Activated CD4-positive, alpha-beta T cell treated with anti-CD3 and anti-CD28 coated beads, Interleukin-2, amount 50 U/mL, for 16 hours (primary cell): ENCODE measurements at regions not wholly inside any gene's neighbourhood (a gene's known extent, or its start where the extent isn't known, plus 50 kb on each side); places are given as distances from the start of the nearest gene placed in this dataset.
"Not testable (repeated sequence)": the region's sequence is repeated elsewhere in the genome, so short reads cannot be mapped to it uniquely, and the experiment has no call there.

Source experiments
- DNase-seq: peaks from one replicate; pipeline ENCODE4 v3.0.0-alpha.2; 2020

DNA sequence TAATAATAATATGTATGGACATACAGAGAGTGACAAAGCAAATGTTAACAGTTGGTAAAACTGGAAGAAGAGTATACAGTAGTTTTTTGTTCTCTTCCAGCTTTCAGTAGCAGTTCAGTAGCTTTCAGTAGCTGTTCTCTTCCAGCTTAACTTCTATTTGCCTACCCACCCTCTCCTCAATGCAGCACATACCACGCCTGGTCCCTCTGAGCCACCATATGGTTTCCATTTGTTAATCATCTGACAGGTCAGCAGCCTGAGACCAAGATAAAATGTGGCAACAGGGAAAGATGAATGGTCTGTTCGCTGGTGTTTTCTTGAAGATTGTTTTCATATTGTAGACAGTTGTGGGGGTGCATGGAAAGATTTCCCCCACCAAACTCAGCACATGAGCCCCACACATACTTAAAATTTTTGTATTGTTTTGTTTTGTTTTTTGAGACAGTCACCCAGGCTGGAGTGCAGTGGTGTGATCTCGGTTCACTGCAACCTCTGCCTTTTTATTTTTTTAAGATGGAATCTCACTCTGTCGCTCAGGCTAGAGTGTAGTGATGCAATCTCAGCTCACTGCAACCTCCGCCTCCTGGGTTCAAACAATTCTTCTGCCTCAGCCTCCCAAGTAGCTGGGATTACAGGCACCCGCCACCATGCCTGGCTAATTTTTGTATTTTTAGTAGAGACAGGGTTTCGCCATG lies 56.8 kb downstream of the ATP6V0E2 start:
- DNase-seq, result not testable (repeated sequence)

GRCh38 chr7:149933776-149934175 lies 60.0 kb downstream of the ATP6V0E2 start:
- DNase-seq, result not testable (repeated sequence)

DNA sequence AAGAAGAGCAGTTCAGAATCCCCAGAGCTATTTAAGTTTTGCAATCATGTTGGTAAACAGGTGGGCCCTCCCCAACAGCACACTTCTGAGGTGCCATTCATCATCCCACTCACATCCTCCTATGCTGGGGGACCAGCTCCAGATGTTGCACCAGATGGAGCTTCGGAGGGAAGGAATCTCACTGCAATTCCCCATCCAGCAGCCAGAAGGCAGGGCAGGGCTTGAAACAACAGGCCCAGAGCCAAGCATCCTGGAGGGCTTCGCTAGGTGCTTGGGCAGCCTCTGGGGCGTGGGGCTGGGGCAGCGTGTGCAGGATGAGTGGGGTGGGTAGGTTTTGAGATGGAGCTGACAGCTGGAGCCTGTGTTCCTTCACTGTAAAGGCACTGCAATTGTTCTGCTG lies 73.6 kb downstream of the ATP6V0E2 start:
- DNase-seq, result not testable (repeated sequence)

GRCh38 chr7:149948444-149948843 lies 74.7 kb downstream of the ATP6V0E2 start:
- DNase-seq, result not testable (repeated sequence)

- DNase-seq, result peak; percentile 26
Observed at GRCh38 chr7:149949863-149950577, 76.3 kb downstream of the ATP6V0E2 start.

- not testable (repeated sequence) for DNase-seq
Observed at GRCh38 chr7:149950578-149950924, 76.8 kb downstream of the ATP6V0E2 start.

GRCh38 chr7:149951579-149951978 lies 77.8 kb downstream of the ATP6V0E2 start:
- DNase-seq, result not testable (repeated sequence)

GRCh38 chr7:149958880-149959279 lies 85.1 kb downstream of the ATP6V0E2 start:
- not testable (repeated sequence) for DNase-seq

DNA sequence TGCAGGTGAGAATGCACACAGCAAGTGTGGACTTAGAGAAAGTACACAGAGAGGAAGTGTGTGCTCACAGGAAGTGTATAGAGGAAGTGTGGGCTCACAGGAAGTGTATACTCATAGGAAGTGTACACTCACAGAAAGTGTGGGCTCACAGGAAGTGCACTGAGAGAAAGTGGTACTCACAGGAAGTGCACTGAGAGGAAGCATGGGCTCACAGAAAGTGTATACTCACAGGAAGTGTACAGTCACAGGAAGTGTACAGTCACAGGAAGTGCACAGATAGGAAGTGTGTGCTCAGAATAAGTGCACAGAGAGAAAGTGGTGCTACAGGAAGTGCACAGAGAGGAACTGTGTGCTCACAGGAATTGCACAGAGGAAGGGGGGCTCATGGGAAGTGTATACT lies 87.1 kb downstream of the ATP6V0E2 start:
- DNase-seq, result peak; percentile 54

DNA sequence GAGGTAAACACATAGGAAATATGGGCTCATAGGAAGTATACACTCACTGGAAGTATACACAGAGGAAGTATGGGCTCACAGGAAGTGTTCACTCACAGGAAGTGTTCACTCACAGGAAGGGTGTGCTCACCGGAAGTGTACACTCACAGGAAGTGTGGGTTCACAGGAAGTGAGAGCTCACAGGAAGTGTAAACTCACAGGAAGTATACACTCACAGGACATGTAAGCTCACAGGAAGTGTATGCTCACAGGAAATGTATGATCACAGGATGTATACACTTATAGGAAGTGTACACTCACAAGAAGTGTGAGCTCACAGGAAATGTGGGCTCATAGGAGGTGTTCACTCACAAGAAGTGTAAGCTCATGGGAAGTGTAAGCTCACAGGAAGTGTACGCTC lies 88.1 kb downstream of the ATP6V0E2 start:
- peak; percentile 33 for DNase-seq

DNA sequence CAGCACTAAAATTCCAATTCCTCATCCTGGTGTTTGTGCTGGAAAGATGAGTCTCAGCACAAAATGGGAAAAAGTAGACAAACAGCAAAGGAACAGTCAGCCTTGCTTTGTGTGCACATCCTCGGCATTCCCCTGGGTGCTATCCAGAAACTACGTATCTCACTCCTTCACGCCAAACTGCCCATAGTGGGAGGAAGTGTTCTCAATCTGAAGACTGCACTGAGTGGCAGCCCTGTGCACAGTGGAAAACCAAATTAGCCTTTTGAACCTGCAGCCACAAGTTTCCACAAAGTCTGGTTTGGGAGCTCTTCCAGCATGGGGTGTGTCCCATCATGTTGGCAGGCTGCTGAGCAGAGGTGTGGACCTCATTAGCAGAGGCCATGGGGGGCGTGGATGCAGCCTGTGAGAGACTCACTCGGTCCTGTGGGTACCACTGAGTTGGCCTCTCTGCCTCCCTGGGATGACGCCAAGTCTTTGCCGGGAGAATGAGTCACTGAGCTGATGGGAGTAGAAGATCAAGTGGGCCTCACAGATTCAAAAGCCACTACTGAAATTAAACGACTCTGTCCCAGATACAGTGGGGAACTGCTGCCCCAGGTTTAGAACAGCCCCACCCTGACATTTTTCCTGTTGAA lies 89.0 kb downstream of the ATP6V0E2 start:
- not testable (repeated sequence) for DNase-seq

- not testable (repeated sequence) for DNase-seq
Observed at GRCh38 chr7:149963985-149964384, 90.2 kb downstream of the ATP6V0E2 start.

GRCh38 chr7:149966444-149966843 lies 92.7 kb downstream of the ATP6V0E2 start:
- DNase-seq, result not testable (repeated sequence)

GRCh38 chr7:149972977-149973376 lies 99.2 kb downstream of the ATP6V0E2 start:
- not testable (repeated sequence) for DNase-seq

GRCh38 chr7:149973681-149974080 lies 99.9 kb downstream of the ATP6V0E2 start:
- not testable (repeated sequence) for DNase-seq

GRCh38 chr7:149975608-149976007 lies 101.8 kb downstream of the ATP6V0E2 start:
- DNase-seq, result not testable (repeated sequence)

DNA sequence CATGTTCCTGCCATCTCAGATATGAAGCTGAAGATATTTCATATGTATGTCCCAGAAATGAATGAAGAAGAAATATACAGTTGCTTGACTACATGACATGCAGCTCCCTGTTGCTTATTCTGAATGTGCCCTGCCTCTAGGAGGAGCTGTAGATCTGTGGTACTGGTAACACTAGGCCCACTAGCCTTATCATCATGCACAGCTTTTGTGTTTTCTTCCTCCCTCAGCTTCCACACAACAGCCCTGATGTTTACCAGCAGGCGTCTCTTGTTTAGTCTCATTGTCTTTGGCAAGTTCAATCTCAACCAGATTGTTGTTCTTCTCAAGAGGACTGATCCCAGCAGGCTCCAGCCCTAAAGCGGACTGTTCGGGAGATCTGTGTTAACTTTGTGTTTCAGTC lies 104.8 kb downstream of the ATP6V0E2 start:
- DNase-seq, result not testable (repeated sequence)

- DNase-seq, result not testable (repeated sequence)
Observed at GRCh38 chr7:149978944-149979343, 105.2 kb downstream of the ATP6V0E2 start.

DNA sequence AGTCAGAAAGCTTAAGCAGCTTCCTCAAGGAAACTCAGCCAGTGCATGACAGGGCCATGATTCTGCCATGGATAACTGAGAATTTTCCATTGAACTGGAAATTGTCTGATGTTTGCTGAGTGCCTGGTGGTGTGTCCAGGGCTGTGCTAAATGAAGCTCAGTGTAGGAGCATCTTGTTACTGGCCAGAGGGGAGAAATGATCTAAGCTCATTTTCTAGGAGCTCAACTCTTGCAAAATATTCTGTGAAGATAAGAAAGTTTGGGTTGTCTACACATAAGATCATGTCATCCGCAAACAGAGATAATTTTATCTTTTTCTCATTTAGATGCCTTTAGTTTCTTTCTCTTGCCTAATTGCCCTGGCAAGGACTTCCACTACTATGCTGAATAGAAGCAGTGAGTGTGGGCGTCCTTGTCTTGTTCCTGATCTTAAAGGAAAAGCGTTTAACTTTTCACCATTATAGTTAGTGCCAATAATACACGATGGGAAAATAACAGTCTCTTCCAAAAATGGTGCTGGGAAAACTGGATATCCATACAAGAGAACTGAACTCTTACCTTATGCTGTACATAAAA lies 108.9 kb downstream of the ATP6V0E2 start:
- DNase-seq, result not testable (repeated sequence)

DNA sequence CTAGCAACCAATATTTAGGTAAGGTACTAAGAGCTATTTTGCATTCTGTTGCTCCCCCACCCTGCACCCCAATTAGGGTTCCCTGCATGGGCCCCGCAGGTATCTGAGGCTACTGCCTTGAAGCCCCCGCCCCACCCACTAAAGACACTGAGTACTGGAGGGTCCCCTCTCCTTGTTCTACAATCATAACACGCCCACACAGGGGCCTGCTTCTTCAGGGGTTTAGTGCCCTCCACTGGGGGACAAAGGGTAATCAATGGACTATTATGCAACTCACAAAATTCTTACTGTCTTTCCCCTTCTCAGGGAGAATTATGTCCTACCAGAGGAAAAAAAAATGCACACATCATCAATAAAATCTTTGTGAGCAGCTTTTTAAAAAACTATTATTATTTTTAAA lies 113.1 kb downstream of the ATP6V0E2 start:
- not testable (repeated sequence) for DNase-seq

DNA sequence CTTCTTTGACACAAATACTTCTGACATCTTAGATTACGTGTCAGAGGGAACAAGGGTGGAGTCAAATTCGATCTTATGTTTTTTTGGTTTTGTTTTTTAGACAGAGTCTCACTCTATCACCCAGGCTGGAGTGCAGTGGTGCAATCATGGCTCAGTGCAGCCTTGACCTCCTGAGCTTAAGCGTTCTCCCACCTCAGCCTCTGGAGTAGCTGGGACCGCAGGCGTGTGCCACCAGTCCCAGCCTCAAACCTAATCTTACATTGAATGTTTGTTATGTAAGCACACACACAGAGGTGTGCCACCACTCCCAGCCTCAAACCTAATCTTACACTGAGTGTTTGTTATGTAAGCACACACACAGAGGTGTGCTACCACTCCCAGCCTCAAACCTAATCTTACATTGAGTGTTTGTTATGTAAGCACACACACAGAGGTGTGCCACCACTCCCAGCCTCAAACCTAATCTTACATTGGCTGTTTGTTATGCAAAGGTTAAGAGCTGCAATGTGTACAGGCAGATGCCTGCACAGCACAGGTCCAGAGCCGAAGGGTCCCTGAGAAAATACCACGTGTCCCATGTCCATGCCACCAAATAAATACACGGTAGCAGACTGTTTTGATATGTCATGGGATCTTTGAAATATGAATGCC lies 118.0 kb downstream of the ATP6V0E2 start:
- not testable (repeated sequence) for DNase-seq

GRCh38 chr7:149992366-149992765 lies 118.6 kb downstream of the ATP6V0E2 start:
- DNase-seq, result not testable (repeated sequence)
